ENCODE measurements at regions not wholly inside any gene's neighbourhood (a gene's known extent, or its start where the extent isn't known, plus 50 kb on each side); places are given as distances from the start of the nearest gene placed in this dataset.

DNA sequence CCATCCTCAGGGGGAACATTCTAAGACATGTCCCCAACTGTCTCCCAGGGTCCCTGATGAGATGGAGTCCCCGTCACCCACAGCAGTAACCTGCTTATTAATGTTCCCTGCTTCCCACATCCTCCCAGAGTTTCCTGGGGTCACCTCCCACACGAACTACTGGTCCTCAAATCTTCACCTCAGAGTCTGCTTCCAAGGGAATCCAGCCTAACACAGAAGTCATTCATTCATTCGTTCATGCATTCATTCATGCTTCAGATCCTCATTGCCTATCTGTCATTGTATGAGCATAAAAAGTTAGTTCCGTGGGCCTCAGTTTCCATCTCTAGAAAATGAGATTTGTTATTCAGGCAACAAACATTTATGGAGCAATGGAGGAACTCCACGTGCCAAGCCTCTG, 516.2 kb downstream of the SHQ1 start:
- H3K27ac Mint-ChIP-seq, result no peak overlapping the region; a peak in 1 of 7 replicates

More for the DNA sequence above, 516.2 kb downstream of the SHQ1 start:
- no peak overlapping the region for H2BK15ac ChIP-seq (ENCODE audit: low read depth, low read length)
- H3K27ac ChIP-seq (ENCODE audit: insufficient read length, low read depth, low read length), result no peak overlapping the region
- H4K5ac ChIP-seq (ENCODE audit: insufficient read length, low read depth, low read length), result no peak overlapping the region
- no peak overlapping the region for H3K4ac ChIP-seq (ENCODE audit: low read depth, low read length)
- H3K27me3 ChIP-seq (ENCODE audit: insufficient read depth, low read length), result no peaks in the 10 kb centered on the region
- H2AFZ ChIP-seq (ENCODE audit: low read length), result no peak overlapping the region
- no CpG with 5 or more reads among the region's 5 CpGs for WGBS (ENCODE audit: extremely low coverage, insufficient read length, low lambda C conversion rate)
- H3K9ac ChIP-seq (ENCODE audit: extremely low read depth, insufficient read length, low read length), result no peak overlapping the region
- H4K91ac ChIP-seq (ENCODE audit: insufficient read length, low read depth, low read length), result no peak overlapping the region
- H3K9me3 ChIP-seq (ENCODE audit: control insufficient read depth, low read depth, low read length), result no peaks in the 10 kb centered on the region
- H4K20me1 ChIP-seq (ENCODE audit: control insufficient read depth, insufficient read depth, insufficient read length), result no peaks in the 10 kb centered on the region
- Mint-ChIP-seq H3K9me3 (no peaks in the 10 kb centered on the region), H3K36me3 (ENCODE audit: insufficient read depth in 1 of 3, low read depth in 3 of 3) (no peaks in the 10 kb centered on the region), H3K27me3 (ENCODE audit: low read depth) (peaks cover 46% of the 10 kb centered on the region), H3K4me3 (no peak overlapping the region), H3K4me1 (peaks cover 36% of the 10 kb centered on the region in 2 experiments)
- no peak overlapping the region for H2BK12ac ChIP-seq (ENCODE audit: insufficient read length, low read depth, low read length)
- H3K18ac ChIP-seq (ENCODE audit: insufficient read length, low read depth, low read length), result no peak overlapping the region
- H2BK20ac ChIP-seq (ENCODE audit: low read depth, low read length, poor library complexity, severe bottlenecking), result no peak overlapping the region
- H2AK5ac ChIP-seq (ENCODE audit: insufficient read length, low read length), result no peak overlapping the region
- H3K79me1 ChIP-seq (ENCODE audit: insufficient read depth, low read depth, low read length, poor library complexity, severe bottlenecking), result no peaks in the 10 kb centered on the region
- no peak overlapping the region for H2BK120ac ChIP-seq (ENCODE audit: low read depth, low read length, poor library complexity, severe bottlenecking)
- no peak overlapping the region for H3K4me2 ChIP-seq (ENCODE audit: insufficient read depth, insufficient read length, low read length)
- no peak overlapping the region for H3T11ph ChIP-seq (ENCODE audit: low read length)
- H3K4me1 ChIP-seq (ENCODE audit: insufficient read depth, low read length), result peaks cover under 1% of the 10 kb centered on the region; the same call in 1 of the 2 replicates
- DNase-seq, result no peak
- H3K14ac ChIP-seq (ENCODE audit: insufficient read depth, low read length), result no peak overlapping the region
- no peak overlapping the region for H3K23ac ChIP-seq (ENCODE audit: insufficient read length, low read depth, low read length)
- H3K79me2 ChIP-seq (ENCODE audit: insufficient read depth, low read length), result no peaks in the 10 kb centered on the region
- H4K8ac ChIP-seq (replicated peaks; ENCODE audit: insufficient read length, low read depth, low read length), result no peak overlapping the region
- no peak overlapping the region for H2BK5ac ChIP-seq (ENCODE audit: insufficient read length, low read length)
- H3K56ac ChIP-seq (ENCODE audit: insufficient read length, low read depth, low read length), result no peak overlapping the region
- no peak for TF ChIP-seq CTCF (conservative IDR thresholded peaks at IDR 0.05)
- H3K23me2 ChIP-seq (ENCODE audit: insufficient read length, low read depth, low read length, poor library complexity, severe bottlenecking), result no peaks in the 10 kb centered on the region

All from H9 (cell line).